WERI-Rb-1 (cell line): ENCODE measurements at regions not wholly inside any gene's neighbourhood (a gene's known extent, or its start where the extent isn't known, plus 50 kb on each side); places are given as distances from the start of the nearest gene placed in this dataset.

Experiments used
- DNase-seq: peaks from one replicate; pipeline ENCODE4 v3.0.0-alpha.2; 2020
- H3K27ac ChIP-seq: fragments of 250-450 bp; sonication (Bioruptor Pico); 2 replicates; pipeline ENCODE4 v1.5.1; 2020; ENCODE audit warnings: mild to moderate bottlenecking, moderate library complexity
- H3K27me3 ChIP-seq: fragments of 250-450 bp; sonication (Bioruptor Pico); 2 replicates; pipeline ENCODE4 v1.5.1; 2021; ENCODE audit warnings: mild to moderate bottlenecking, low read depth, moderate library complexity; ENCODE audit not compliant: insufficient read depth, severe bottlenecking
- H3K36me3 ChIP-seq: fragments of 250-450 bp; sonication (Bioruptor Pico); 2 replicates; pipeline ENCODE4 v1.5.1; 2020; ENCODE audit warnings: mild to moderate bottlenecking, moderate library complexity
- H3K4me3 ChIP-seq: 2 replicates; pipeline ENCODE4 v1.5.1; 2011; ENCODE audit warnings: low read depth, mild to moderate bottlenecking, control low read depth, low read length
- H3K9me3 ChIP-seq: fragments of 250-450 bp; sonication (Bioruptor Pico); 2 replicates; pipeline ENCODE4 v1.5.1; 2021; ENCODE audit warnings: mild to moderate bottlenecking, moderate library complexity; ENCODE audit not compliant: severe bottlenecking
- CTCF ChIP-seq: IDR thresholded peaks from 2 replicates; pipeline ENCODE4 v1.5.1; 2011; ENCODE audit warnings: low read depth, mild to moderate bottlenecking, control low read depth, inconsistent platforms, low read length

DNA sequence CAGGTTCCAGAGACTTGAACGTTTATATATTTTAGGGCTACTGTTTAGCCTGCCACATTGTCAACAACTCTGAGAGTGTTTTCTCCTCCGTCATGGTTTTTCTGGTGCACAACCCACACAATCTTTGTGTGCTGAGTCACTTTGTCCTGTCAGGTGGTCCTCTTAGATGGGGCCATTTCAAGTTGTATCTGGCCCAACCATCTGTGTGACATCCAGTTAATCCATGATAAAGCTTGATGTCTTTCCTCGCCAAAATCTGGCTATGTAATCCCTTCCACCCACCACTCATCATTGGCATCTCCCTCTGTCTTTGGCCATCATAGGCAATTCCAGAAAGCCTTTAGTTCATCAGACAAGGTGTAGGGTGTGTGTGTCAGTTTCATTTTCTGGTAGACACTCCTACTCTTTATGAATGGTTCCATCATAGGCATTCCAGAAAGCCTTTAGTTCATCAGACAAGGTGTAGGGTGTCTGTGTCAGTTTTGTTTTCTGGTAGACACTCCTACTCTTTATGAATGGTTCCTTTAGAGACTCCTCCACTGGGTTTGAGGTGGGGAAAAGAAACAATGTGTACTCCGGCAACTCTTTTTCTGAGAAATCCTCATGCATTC lies 282.0 kb upstream of the ACTBL2 start:
- TF ChIP-seq CTCF = no peak
- Histone ChIP-seq H3K36me3 (no peaks in the 10 kb centered on the region), H3K4me3 (no peak overlapping the region), H3K27me3 (no peaks in the 10 kb centered on the region), H3K9me3 (no peaks in the 10 kb centered on the region), H3K27ac (no peak overlapping the region)
- no peak for DNase-seq

- no peak overlapping the region for H3K27ac ChIP-seq
- no peak overlapping the region for H3K4me3 ChIP-seq
- no peak for TF ChIP-seq CTCF
- H3K36me3 ChIP-seq = no peaks in the 10 kb centered on the region
- DNase-seq = no peak
- no peaks in the 10 kb centered on the region for H3K9me3 ChIP-seq
- H3K27me3 ChIP-seq = no peaks in the 10 kb centered on the region
These were observed 278.9 kb upstream of the ACTBL2 start for GRCh38 chr5:57761513-57761912.

- Histone ChIP-seq H3K4me3 (no peak overlapping the region), H3K9me3 (no peaks in the 10 kb centered on the region), H3K27me3 (no peaks in the 10 kb centered on the region), H3K36me3 (no peaks in the 10 kb centered on the region), H3K27ac (no peak overlapping the region)
- no peak for TF ChIP-seq CTCF
- DNase-seq = no peak
These were observed 272.0 kb upstream of the ACTBL2 start for GRCh38 chr5:57754616-57755015.

GRCh38 chr5:57753446-57753845 lies 270.8 kb upstream of the ACTBL2 start:
- no peak overlapping the region for H3K27ac ChIP-seq
- no peak for DNase-seq
- H3K4me3 ChIP-seq = no peak overlapping the region
- no peak for TF ChIP-seq CTCF
- no peaks in the 10 kb centered on the region for H3K9me3 ChIP-seq
- no peaks in the 10 kb centered on the region for H3K27me3 ChIP-seq
- no peaks in the 10 kb centered on the region for H3K36me3 ChIP-seq

DNA sequence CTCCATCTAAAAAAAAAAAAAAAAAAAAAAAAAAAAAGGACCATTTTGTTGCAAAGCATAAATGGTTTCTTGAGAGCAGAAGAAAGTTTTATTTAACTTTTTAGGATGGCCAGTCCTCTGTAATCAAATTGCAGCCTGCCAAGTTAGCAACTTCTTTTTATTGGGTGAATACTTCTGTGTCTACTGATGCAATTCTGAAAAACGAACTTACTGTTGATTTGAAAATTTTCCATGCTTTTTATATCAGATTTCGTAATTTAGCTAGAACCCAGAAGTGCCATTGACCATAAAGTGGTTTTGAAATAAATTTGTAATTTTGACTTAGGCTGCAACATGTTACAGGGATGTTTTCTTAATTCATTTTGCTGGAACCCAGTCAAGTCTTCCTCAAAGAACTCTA lies 269.1 kb upstream of the ACTBL2 start:
- no peak for DNase-seq
- TF ChIP-seq CTCF = no peak
- H3K27me3 ChIP-seq = no peaks in the 10 kb centered on the region
- H3K36me3 ChIP-seq = no peaks in the 10 kb centered on the region
- no peaks in the 10 kb centered on the region for H3K9me3 ChIP-seq
- no peak overlapping the region for H3K4me3 ChIP-seq
- no peak overlapping the region for H3K27ac ChIP-seq

DNA sequence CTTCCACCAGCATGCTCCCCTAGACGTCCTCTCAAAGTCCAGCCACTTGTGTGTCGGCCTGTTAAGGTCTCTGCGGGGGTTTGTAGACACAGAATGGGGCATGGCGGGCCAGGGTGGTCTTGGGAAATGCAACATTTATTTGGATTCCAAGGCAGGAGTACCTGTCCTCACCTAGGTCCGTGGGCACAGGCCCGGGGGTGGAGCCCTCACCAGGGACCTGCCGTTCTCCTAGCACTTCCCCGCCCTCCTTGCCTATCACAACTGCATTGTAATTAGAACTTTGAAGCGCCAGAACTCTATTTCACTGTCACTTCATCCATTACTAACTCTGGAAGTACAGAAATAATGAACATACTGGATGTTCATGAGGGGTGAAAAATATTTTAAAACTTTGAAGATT lies 268.3 kb upstream of the ACTBL2 start:
- no peak for TF ChIP-seq CTCF
- H3K27me3 ChIP-seq = no peaks in the 10 kb centered on the region
- no peak for DNase-seq
- H3K36me3 ChIP-seq = no peaks in the 10 kb centered on the region
- no peaks in the 10 kb centered on the region for H3K9me3 ChIP-seq
- H3K27ac ChIP-seq = no peak overlapping the region
- H3K4me3 ChIP-seq = no peak overlapping the region
